BE2C (cell line): ENCODE measurements at regions not wholly inside any gene's neighbourhood (a gene's known extent, or its start where the extent isn't known, plus 50 kb on each side); places are given as distances from the start of the nearest gene placed in this dataset.
"Not testable (repeated sequence)": the region's sequence is repeated elsewhere in the genome, so short reads cannot be mapped to it uniquely, and the experiment has no call there.

ENCODE experiments used
- DNase-seq: peaks from one replicate; pipeline ENCODE4 v3.0.0-alpha.2; 2020
- H3K27me3 ChIP-seq: fragments of 250-450 bp; sonication (Bioruptor Pico); 2 replicates; pipeline ENCODE4 v1.5.1; 2020; ENCODE audit warnings: mild to moderate bottlenecking
- H3K36me3 ChIP-seq: fragments of 250-450 bp; sonication (Bioruptor Pico); 2 replicates; pipeline ENCODE4 v1.5.1; 2020; ENCODE audit warnings: mild to moderate bottlenecking
- H3K4me1 ChIP-seq: fragments of 250-450 bp; sonication (Bioruptor Pico); 2 replicates; pipeline ENCODE4 v1.5.1; 2020
- H3K4me3 ChIP-seq: 2 replicates; pipeline ENCODE4 v1.5.1; 2011; ENCODE audit warnings: low read depth, low read length
- H3K9me3 ChIP-seq: fragments of 250-450 bp; sonication (Bioruptor Pico); 2 replicates; pipeline ENCODE4 v1.5.1; 2020
- CTCF ChIP-seq: IDR thresholded peaks from 2 replicates; pipeline ENCODE4 v1.5.1; 2012; ENCODE audit warnings: mild to moderate bottlenecking, low read depth, low read length

- not testable (repeated sequence) for H3K4me3 ChIP-seq, H3K36me3 ChIP-seq, H3K9me3 ChIP-seq, H3K4me1 ChIP-seq, H3K27me3 ChIP-seq, DNase-seq
Observed at GRCh38 chrX:149420566-149420965, 84.5 kb downstream of the IDS start.

GRCh38 chrX:149398027-149398426 is 107.1 kb downstream of the IDS start:
- H3K27me3 ChIP-seq: no peaks in the 10 kb centered on the region
- H3K4me3 ChIP-seq: no peak overlapping the region
- no peaks in the 10 kb centered on the region for H3K36me3 ChIP-seq
- TF ChIP-seq CTCF: no peak
- H3K4me1 ChIP-seq: no peaks in the 10 kb centered on the region
- H3K9me3 ChIP-seq: no peaks in the 10 kb centered on the region
- no peak for DNase-seq

DNA sequence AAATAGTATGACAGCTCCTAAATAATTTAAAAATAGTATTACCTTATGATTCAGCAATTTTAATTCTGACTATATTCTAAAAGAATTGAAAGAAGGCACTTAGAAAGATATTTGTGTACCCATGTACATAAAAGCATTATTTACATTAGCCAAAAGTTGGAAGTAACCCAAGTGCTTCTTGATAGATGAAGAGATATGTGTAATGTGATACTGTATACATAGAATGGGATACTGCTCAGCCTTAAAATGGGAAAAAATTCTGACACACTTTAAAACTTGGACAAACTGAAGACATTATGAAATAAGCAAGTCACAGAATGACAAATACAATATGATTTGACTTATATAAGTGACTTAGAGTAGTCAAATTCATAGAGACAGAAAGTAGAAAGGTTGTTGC is 112.2 kb downstream of the IDS start:
- Histone ChIP-seq H3K4me3 (no peak overlapping the region), H3K27me3 (no peaks in the 10 kb centered on the region)
- no peak for DNase-seq

DNA sequence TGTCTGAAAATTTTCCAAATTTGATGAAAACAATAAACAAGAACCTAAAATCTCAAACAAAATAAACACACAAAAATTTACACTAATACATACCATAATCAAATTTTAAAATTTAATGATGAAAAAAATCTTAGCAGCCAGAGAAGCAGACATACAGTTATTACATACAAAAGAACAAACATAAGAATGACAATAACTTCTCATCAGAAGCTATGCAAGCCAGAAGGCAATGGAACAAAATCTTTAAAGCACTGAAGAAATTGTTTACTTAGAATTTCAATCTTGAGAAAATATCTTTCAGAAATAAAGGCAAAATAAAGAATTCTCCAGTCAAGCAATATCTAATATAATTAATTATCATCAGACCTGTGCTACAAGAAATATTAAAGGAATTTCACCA is 121.3 kb downstream of the IDS start:
- no peak for DNase-seq
- Histone ChIP-seq H3K4me3 (no peak overlapping the region), H3K9me3 (no peaks in the 10 kb centered on the region), H3K4me1 (no peaks in the 10 kb centered on the region), H3K36me3 (no peaks in the 10 kb centered on the region), H3K27me3 (no peaks in the 10 kb centered on the region)
- no peak for TF ChIP-seq CTCF

More for the DNA sequence above, 112.2 kb downstream of the IDS start:
- TF ChIP-seq CTCF: no peak
- H3K36me3 ChIP-seq: no peaks in the 10 kb centered on the region
- no peaks in the 10 kb centered on the region for H3K9me3 ChIP-seq
- H3K4me1 ChIP-seq: no peaks in the 10 kb centered on the region

DNA sequence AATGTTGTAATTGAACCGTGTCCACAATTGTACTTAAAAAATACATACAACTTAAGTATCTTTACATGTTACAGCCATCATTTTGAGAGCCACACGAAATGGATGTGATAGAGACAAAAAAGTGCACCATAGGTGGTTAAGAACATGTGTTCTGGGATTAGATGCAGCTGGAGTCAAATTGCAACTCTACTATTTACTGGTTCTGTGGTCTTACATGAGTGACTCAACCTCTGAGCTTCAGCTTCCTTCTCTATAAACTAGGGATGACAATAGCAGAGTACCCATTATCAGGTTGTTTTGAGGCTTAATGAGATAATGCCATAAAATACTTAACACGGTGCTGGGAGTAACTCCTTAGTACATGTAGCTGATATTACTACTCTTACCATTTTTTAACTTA is 130.4 kb downstream of the IDS start:
- TF ChIP-seq CTCF: no peak
- H3K9me3 ChIP-seq: no peaks in the 10 kb centered on the region
- no peaks in the 10 kb centered on the region for H3K36me3 ChIP-seq
- no peaks in the 10 kb centered on the region for H3K27me3 ChIP-seq
- H3K4me3 ChIP-seq: no peak overlapping the region
- H3K4me1 ChIP-seq: no peaks in the 10 kb centered on the region
- DNase-seq: no peak

DNA sequence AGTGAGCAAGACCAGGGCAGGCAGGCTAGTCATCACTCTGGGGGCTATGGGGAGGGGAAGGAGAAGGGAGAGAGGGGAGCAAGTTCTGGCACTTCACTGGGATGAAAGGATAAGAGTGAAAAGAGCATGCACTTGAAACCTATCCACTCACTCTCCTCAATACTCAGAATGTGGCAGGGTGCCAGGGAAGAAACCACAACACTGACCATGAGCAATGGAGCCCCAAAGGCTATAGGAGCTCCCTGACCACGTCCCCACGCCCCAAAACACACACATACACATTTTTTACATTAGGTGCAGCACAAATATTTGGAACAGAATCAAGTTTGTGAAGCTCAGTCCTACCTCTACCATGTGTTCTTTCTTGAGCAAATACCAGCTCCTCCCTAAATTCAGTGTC is 132.2 kb downstream of the IDS start:
- no peak for DNase-seq
- no peaks in the 10 kb centered on the region for H3K4me1 ChIP-seq
- no peaks in the 10 kb centered on the region for H3K36me3 ChIP-seq
- no peak for TF ChIP-seq CTCF
- H3K9me3 ChIP-seq: no peaks in the 10 kb centered on the region
- no peaks in the 10 kb centered on the region for H3K27me3 ChIP-seq
- no peak overlapping the region for H3K4me3 ChIP-seq

- Histone ChIP-seq H3K9me3 (no peaks in the 10 kb centered on the region), H3K27me3 (no peaks in the 10 kb centered on the region), H3K36me3 (no peaks in the 10 kb centered on the region), H3K4me3 (no peak overlapping the region), H3K4me1 (no peaks in the 10 kb centered on the region)
- DNase-seq: no peak
- no peak for TF ChIP-seq CTCF
Observed at GRCh38 chrX:149371986-149372385, 133.1 kb downstream of the IDS start.
